Anterior cingulate cortex (tissue), 58 donors: ENCODE measurements at regions not wholly inside any gene's neighbourhood (a gene's known extent, or its start where the extent isn't known, plus 50 kb on each side); places are given as distances from the start of the nearest gene placed in this dataset.
"Not testable (repeated sequence)": the region's sequence is repeated elsewhere in the genome, so short reads cannot be mapped to it uniquely, and the experiment has no call there.

Experiments used
- DNase-seq, 58 donors: peaks; one replicate each; lab custom pipeline; 2025; lab: John Stamatoyannopoulos, UW

DNA sequence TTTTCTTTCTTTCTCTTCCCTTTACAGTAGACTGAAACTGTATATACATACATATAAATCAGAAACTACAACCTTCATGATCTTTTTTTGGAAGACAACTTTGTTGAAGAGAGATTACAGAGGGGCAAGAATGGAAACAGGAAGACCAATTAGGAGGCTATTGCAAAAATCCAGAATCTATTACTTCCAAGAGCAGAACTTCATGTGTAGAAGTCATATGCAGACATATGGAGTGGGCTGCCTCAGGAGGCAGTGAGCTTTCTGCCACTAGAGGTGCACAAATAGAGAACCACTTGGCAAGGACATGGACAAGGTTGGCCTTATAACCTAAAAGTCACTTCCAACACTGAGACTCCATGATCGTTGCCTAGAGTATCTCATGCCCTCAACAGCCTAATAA, 157.8 kb upstream of the NR4A3 start:
- DNase-seq = no peak

DNA sequence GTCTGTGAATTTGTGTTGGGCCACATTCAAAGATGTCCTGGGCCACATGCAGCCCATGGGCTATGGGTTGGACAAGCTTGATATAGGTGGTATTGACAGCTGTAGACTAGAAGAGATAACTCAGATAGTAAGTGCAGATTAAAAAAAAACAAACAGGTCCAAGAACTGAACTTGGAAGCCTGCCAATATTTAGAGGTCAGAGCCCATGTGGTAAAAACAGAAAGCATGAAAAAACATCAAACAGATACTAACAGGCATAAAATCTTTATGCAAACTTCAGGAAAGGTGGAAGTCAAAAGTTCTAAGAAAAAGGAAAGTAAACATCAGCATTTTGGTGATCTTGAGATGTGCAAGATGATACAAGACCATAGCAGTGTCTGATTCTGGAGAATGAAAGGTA, 155.1 kb upstream of the NR4A3 start:
- DNase-seq = no peak

DNA sequence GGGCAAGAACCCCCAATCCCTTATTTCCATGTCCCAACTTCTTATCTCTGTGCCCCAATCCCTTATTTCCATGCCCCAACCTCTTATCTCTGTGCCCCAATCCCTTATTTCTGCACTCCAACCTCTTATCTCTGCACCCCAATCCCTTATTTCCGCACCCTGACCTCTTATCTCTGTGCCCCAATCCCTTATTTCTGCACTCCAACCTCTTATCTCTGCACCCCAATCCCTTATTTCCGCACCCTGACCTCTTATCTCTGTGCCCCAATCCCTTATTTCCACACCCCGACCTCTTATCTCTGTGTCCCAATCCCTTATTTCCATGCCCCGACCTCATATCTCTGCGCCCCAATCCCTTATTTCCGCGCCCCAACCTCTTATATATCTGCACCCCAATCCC, 150.8 kb upstream of the NR4A3 start:
- not testable (repeated sequence) for DNase-seq

DNA sequence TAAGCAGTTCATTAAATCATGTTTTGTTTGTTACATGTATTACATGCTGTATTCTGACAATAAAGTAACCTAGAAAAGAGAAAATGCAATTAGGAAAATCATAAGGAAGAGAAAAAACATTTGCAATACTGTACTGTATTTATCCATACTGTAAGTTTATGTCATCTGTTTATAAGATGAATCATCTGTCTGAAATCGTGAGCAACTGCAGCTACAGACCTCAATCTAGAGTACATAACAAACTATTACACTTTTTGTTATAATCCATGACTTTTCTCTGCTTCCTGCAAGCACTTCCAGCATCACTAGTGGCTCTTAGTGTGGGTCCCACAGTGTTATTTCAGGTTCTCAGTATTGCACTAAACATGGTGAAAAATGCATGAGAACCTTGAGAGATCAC, 144.4 kb upstream of the NR4A3 start:
- DNase-seq = no peak

DNA sequence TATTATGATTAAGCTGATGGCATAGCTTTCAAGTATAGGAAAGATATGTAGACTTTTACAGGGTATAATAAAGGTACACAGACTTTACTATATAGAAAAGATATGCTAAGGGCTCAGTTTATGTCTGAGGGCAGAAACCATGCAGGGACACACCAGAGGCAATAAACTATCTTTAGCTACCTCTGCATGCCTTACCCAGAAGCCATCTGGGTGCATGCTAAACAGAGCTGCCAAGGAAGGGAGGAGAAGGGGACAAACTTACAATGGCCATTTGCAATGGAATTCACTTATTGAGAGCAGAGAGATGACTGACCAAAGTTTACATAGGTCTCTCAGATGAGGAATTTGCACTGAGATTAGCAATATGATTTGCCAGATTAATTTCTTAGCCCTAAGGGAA, 143.1 kb upstream of the NR4A3 start:
- no peak for DNase-seq

DNA sequence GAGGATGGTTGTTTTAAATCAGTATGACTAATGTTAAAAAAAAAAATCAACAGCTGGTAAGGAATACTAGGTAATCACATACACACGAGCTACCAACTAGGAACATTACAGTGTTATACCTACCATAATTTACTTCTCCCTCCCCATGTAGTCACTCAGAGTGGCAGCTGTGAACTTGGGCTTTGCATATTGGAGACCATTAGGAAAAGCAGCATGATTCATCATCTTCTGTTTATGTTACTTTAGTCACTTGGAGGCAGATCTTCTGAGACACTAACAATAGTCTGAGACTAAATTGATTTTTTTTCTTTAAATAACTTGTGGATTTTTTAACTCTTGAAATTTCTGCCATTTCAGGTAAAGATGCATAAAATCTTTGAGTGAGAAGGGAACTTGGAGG, 141.5 kb upstream of the NR4A3 start:
- DNase-seq = no peak

DNA sequence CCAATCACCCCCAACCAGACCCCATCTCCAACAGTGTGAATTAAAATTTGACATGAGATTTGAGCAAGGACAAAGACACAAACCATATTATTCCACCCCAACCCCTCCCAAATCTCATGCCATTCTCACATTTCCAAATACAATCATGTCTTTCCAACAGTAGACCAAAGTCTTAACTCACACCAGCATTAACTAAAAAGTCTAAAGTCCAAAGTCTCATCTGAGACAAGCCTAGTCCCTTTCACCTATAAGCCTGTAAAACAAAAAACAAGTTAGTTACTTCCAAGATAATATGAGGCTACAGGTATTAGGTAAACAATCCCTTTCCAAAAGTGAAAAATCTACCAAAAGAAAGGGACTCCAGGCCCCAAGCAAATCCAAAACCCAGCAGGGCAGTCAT, 140.6 kb upstream of the NR4A3 start:
- no peak for DNase-seq

DNA sequence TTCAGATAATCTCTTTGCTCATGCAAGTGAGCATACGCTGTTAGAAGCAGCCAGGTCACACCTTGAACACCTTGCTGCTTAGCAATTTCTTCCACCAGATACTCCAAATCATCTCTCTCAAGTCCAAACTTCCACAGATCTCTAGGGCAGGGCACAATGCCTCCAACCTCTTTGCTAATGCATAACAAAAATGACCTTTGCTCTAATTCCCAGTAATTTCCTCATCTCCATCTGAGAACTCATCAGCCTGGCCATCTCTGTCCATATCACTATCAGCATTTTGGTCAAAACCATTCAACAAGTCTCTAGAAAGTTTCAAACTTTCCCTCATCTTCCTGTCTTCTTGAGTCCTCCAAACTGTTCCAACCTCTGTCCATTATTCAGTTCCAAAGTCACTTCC, 139.3 kb upstream of the NR4A3 start:
- no peak for DNase-seq

DNA sequence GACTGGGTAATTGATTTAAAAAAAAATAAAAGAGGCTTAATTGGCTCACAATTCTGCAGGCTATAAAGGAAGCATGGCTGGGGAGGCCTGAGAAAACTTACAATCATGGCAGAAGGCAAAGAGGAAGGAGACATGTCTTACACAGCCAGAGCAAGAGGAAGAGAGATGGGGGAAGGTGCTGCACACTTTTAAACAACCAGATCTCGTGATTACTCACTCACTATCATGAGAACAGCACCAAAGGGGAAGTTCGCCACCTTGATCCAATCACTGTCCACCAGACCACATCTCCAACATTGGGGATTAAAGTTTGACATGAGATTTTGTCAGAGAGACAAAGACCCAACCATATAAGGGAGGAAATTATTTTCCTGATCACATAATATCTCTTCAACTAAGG, 138.8 kb upstream of the NR4A3 start:
- no peak for DNase-seq

DNA sequence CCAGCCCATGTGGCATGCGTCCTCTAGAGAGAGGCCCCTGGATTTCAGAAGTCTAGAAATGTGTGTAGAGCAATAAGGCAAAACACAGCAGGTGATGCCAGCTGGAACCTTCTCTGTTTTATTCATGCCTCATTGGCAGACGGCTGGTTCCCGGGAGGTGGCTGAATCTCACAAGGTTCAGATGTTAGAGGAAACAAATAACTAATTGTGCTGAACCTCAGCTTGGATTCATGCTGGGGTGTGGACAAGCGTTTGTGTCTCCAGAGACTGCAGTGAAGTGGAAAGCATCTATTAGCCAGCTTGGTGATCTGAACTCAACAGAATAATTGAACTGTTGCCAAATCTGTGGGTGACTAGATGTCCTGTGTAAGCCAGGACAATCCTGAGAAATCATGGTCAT, 131.1 kb upstream of the NR4A3 start:
- peak in 45 of 58 donors; percentile 2 to 83 (median 29) for DNase-seq

DNA sequence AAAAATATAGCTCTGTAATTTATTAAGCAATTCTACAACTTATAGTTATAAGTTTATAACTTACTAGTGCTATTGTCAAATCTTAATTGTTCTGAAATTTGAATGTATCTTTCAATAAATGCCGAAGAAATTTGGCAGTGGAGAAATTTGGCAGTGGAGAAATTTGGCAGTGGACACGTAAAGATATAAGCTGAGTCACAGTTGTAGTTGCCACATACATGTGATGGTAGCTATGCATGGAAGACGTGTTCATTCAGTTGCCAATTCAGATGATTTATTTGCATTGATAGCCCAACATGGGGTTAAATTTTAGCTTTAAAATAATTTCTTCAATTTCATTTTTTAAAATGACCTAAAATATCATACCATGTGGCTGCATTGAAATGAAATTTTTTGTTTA, 127.8 kb upstream of the NR4A3 start:
- DNase-seq = no peak

DNA sequence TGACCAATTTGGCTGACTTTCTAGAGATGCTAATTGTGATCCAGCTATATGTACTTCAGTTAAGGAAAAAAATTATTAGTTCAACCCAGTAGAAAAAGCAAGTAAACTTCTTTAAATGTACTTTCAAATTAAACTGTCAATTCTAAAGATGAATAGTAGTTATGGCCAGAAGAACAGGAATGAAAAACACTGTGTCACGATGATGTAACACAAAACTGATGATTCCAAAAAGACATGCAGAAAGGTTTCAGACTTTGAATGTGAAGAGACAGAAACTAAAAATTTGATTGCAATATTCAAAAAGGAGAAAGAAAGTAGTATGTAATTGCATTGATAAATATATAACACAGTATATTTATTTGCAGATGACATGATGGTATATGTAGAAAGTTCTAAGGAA, 127.3 kb upstream of the NR4A3 start:
- DNase-seq = no peak

DNA sequence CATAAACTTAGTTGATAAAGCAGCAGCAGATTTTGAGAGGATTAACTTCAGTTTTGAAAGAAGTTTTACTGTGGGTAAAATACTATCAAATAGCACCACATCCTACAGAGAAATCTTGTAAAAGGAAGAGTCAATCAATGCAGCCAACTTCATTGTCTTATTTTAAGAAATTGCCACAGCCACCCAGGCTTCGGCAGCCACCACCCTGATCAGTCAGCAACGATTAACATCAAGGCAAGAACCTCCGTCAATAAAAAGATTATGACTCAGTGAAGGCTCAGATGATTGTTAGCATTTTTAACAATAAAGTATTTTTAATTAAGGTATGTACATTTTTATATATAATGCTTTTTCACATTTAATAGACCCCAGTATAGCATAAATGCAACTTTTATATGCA, 122.3 kb upstream of the NR4A3 start:
- DNase-seq = no peak

DNA sequence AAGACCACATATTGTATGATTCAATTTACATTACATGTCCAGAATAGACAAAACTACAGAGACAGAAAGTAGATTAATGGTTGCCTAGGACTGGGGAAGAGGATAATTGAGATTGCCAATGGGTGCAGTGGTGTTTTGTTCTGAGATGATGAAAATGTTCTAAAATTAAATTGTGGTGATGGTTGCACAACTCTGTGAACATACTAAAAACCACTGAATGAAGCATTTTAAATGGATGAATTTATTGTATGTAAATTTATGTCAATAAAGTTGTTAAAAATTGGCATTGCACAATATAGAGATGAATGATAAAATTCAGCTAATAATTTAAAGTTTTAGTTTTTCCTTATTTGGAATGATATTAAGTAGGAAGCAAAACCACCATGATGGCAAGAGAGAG, 109.5 kb upstream of the NR4A3 start:
- no peak for DNase-seq

DNA sequence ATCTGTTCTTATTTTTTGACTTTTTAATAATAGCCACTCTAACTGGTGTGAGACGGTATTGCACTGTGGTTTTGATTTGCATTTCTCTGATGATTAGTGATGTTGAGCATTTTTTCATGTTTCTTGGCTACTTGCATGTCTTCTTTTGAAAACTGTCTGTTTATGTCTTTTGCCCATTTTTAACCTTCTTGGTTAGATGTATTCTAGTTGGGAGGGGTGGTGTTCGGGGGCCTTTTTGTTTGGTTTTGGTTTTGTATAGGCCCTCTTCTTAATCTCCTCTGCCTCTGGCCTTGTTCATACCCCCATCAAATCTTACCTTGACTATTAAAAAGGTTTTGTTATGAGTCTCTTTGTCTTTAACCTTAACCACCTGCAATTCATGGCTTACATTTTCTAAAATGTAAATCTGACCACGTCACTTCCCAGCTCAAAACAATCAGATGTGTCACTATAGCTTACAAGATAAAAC, 107.8 kb upstream of the NR4A3 start:
- no peak for DNase-seq

DNA sequence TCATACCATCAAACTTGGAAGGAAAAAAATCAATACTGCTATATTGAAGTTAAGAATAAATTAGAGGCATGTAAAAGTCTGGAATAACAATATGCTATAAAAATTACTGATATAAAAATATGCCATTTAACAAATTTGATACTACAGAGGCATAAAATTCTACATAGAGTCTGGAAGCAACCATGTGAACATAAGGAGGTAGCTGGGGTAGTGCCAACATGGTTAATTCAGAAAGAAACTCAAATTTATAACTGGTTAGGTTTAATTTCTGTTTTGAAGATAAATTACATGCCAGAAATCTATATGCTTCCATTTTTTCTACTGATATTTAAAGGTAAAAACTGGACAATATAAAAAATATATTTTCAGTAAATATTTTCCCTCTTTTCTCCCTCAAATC, 103.1 kb upstream of the NR4A3 start:
- no peak for DNase-seq

DNA sequence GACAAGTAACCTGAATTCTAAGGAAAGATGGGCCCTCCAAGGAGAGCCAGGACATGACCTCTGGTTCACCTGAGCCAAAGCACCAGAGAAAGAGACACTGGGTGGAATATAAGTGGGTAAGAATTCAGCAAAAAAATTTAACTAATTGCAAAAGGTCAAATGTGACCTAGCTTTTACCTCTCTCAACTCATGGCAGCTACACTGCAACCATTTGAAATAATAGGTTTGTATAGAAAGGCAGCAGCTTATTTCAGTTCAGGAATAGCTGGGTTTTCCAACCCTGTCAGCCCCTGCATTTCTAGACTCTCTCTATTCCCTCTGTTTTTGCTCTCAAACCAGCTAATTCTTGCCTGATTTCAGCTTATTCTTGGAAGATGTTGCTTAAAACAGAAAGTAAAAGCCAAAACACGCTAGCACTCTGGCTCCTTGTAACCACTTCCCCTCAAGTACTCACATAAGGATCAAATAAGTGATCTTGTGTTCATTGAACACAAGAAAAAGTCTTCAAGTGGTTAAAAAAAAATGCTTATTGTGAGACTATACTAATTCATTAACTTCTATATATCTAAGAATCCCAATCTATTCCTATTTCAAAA, 101.1 kb upstream of the NR4A3 start:
- no peak for DNase-seq

DNA sequence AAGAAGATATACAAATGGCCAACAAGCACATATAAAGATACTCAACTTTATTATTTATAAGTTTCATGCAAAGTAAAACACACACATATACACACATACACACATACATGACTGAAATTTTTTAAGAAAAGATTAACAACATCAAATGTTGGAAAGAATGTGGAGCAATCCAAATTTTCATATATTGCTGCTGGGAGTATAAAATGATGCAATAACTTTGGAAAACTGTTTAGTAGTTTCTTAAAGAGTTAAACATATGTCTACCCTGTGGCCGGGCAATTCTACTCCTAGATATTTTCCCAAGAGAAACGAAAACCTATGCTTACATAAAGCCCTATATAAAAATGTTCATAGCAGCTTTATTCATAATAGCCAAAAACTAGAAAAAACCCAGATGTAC, 99.8 kb upstream of the NR4A3 start:
- no peak for DNase-seq

DNA sequence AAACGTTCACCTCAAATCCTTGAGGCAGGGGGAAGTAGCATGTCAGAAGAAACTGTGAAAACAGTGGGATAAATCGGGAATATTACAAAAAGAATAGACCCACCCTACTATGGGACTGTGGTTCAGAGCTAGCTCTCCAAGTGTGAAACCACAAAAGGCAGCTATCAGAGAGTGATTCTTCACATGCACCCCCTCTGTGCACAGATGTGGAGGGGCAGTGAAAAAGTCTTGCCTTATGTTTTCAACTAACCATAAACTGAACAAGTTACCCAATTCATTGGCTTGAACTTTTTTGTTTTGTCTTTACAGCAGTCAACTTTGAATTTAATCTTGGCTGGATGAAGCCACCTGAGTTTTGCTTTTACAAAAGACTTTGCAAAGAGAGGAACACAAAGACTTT, 98.8 kb upstream of the NR4A3 start:
- DNase-seq = no peak

DNA sequence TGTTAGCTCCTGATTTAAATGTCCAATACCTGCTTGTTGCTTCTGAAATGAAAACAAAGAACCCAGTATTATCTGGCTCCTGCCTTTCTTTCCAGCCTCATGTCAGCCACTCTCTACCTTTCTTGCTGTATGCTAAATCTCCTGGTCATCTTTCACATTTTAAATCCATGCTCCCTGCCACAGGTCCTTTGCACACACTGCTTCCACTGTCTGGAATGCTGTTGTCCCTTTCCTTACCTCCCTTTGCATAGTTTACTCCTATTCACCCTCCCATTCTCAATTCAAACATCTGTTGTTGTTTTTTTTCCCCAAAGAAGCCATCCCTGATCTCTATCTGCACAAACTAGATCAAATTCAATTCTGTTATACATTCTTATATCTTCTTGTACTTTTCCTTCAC, 97.0 kb upstream of the NR4A3 start:
- no peak for DNase-seq

DNA sequence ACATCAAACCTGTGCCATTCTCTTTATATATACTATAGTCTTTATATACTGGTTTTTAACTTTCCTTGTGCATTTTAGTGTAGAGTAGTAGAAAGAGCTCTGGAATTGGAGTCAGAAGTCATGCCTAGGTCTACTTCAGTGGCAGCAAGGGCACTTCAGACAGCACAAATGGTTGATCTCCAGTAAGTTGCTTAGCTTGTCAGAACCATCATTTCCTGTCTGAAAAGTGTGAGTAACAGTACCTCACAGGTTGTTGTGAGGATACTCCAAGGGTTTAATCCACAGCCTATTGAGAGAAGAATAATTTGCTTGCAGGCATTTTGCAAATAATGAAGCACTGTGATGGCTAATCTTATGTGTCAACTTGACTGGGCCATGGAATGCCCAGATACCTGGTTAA, 95.8 kb upstream of the NR4A3 start:
- DNase-seq = no peak

DNA sequence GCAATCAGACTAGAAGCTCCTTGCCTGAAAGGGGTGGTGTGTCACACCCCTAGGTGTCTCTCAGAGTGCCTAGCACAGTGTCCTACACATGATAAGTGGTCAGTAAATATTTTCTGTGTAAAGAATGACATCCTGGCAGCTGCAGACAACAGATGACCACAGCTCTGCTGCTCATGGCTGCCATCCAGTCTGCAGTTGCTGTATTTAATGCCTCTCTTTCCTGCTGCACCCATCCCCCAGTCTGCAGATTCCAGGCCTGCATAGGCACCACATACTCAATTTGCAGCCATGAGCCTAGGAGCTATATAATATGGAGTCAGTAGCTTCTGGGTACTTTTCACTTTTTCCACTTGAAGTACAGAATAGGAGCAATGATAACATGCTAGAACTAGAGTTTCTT, 94.9 kb upstream of the NR4A3 start:
- peak in 1 of 58 donors; percentile 0 for DNase-seq

DNA sequence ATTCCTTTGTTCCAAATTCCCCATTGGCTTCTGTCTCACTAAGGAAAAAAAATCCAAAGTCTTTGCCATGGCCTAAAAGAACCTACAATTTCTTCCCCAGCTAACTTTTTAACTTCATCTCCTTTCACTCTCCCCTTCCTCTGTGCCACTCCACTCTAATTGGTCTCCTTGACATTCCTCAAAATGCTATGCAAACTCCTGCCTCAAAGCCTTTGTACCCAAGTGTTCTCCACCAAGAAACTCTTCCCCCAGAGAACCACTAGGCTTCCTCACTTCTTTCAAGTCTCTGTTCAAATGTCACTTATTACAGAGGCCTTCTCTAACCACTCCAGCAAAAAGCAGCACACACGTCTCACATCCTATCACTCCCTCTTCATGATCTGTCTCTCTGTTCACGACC, 91.6 kb upstream of the NR4A3 start:
- no peak for DNase-seq
